Esophagus muscularis mucosa (tissue), 4 donors: ENCODE measurements at regions not wholly inside any gene's neighbourhood (a gene's known extent, or its start where the extent isn't known, plus 50 kb on each side); places are given as distances from the start of the nearest gene placed in this dataset.
A peak's percentile ranks its signal among the peaks of the same experiment; 100 is the strongest.

Experiments
- DNase-seq: peaks from one replicate; pipeline ENCODE4 v3.0.0-alpha.2; 2017; ENCODE audit errors: extremely low spot score
- H3K27ac ChIP-seq, 4 donors: fragments of 200-600 bp; sonication (generic); replicated peaks in 1 of 4; 1 replicate in 3 of 4; 2 replicates in 1 of 4; pipeline ENCODE4 v1.5.1; 2016 to 2019; ENCODE audit warnings: mild to moderate bottlenecking in 1 of 4
- H3K27me3 ChIP-seq, 4 donors: fragments of 200-600 bp; sonication (generic); one replicate each; pipeline versions ENCODE4 v1.5.1 to v1.6.0; 2016 to 2019
- H3K36me3 ChIP-seq, 4 donors: fragments of 200-600 bp; sonication (generic); one replicate each; pipeline ENCODE4 v1.5.1; 2016 to 2019
- H3K4me1 ChIP-seq, 4 donors: fragments of 200-600 bp; sonication (generic); one replicate each; pipeline ENCODE4 v1.5.1; 2016 to 2019
- H3K4me3 ChIP-seq, 4 donors: fragments of 200-600 bp; sonication (generic); 1 replicate in 2 of 4; 2 replicates in 2 of 4; pipeline ENCODE4 v1.5.1; 2016 to 2019; ENCODE audit warnings: mild to moderate bottlenecking in 4 of 4, moderate library complexity in 1 of 4
- H3K9me3 ChIP-seq, 4 donors: fragments of 200-600 bp; sonication (generic); 1 replicate in 3 of 4; 2 replicates in 1 of 4; pipeline ENCODE4 v1.5.1; 2016 to 2019
- CTCF ChIP-seq, 3 experiments: fragments of 200-600 bp in 2 of 3; fragments of 450-650 bp in 1 of 3; sonication (generic) in 2 of 3; IDR thresholded peaks; one replicate each; pipeline ENCODE4 v1.5.1; 2017 to 2019; ENCODE audit warnings: antibody characterized with exemption in 3 of 3, mild to moderate bottlenecking in 2 of 3, moderate library complexity in 1 of 3
- EP300 ChIP-seq: sonication (generic); formaldehyde crosslinking; IDR thresholded peaks from one replicate; pipeline ENCODE4 v1.6.1; 2017; ENCODE audit warnings: antibody characterized with exemption
- POLR2A ChIP-seq: fragments of 450-650 bp; IDR thresholded peaks from one replicate; pipeline ENCODE4 v1.6.1; 2017; ENCODE audit warnings: antibody characterized with exemption, moderate library complexity, mild to moderate bottlenecking, low read depth
- POLR2AphosphoS5 ChIP-seq, 2 donors: sonication (generic); formaldehyde crosslinking; IDR thresholded peaks; one replicate each; pipeline ENCODE4 v1.6.1; 2017; ENCODE audit warnings: antibody characterized with exemption in 2 of 2
- WGBS: methylation state at CpG from one replicate; pipeline ENCODE4 v1.1.5; 2018; 5-methylcytosine and 5-hydroxymethylcytosine counted together
- intact Hi-C: fragments of 100-400 bp; cut with DNase I; formaldehyde crosslinking; loops from one replicate; pipeline ENCODE4 v1.15.1; 2023

DNA sequence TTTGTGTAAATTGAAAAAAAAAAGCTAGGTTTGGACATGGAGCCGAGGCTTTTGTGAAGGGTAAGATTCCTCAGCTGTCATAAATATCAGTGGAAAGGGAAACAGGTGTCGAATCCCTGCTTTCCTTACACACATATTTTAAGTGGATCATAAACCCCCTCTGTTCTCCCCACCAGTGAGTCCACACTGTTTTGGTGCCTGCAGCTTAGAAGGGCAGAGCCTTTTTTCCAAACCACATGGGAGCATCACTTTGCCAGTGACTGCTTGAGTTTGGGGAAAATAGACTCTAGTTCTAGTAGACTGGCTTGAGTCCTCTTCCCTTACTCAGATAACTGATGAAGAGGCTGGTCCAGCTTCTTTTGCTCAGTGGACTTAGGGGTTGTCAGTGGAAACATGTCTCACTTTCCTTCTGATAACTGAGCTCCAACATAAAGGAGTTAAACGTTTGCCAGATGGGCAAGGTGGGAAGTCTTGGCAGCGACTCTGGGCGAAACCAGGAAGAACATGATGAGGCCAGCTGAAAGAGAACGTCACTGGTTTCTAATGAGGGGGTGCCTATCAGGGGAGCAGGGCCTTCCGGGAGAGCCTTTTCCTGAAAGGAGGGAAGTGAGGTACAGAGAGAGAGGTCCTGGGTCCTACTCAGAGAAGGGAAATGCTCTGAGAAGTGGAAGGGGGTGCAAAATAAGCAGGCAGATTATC is 168.1 kb upstream of the PARP11 start:
- Histone ChIP-seq H3K9me3 (no peaks in the 10 kb centered on the region), H3K36me3 (no peaks in the 10 kb centered on the region), H3K27me3 (peaks cover 0 to 5% (median 0%) of the 10 kb centered on the region in 4 donors), H3K27ac (no peak overlapping the region), H3K4me3 (no peak overlapping the region), H3K4me1 (no peaks in the 10 kb centered on the region)
- no peak for DNase-seq
- intact Hi-C loops, result no loop called here
- TF ChIP-seq POLR2AphosphoS5 (IDR thresholded peaks at IDR 0.05) (no peak), CTCF (IDR thresholded peaks at IDR 0.05) (no peak), POLR2A (no peak)
- 55% methylated on average over 7 of the region's 7 CpGs for WGBS

DNA sequence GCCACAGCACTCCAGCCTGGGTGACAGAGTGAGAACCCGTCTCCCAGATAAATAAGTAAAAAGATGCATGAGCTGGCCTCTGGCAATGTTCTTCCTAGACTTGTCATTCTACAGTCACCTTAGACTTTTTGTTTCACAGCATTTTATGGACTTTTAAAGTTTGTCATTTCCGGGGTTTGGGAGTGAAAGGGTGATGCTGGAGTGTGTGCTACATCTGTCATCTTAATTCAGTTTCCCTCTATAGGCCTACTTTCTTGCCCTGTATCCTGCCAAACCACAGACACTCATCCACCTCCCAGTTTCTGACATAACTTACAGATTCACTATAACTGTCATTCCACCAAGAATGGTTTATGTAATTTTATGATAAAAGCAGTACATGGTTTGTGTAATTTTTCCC is 166.7 kb upstream of the PARP11 start:
- H3K9me3 ChIP-seq, result no peaks in the 10 kb centered on the region
- whole genome bisulfite sequencing, result 89% methylated on average over 2 of the region's 2 CpGs
- no peak for TF ChIP-seq POLR2AphosphoS5 (IDR thresholded peaks at IDR 0.05)
- no peak for TF ChIP-seq EP300
- TF ChIP-seq POLR2A, result no peak
- TF ChIP-seq CTCF (IDR thresholded peaks at IDR 0.05), result no peak
- intact Hi-C loops, result loop anchor here (2.0 kb wide), 2 partner anchors 43 to 153 kb away; no protein-coding TSS in a partner anchor
- H3K36me3 ChIP-seq, result no peaks in the 10 kb centered on the region
- H3K27ac ChIP-seq, result no peak overlapping the region
- no peak overlapping the region for H3K4me3 ChIP-seq
- DNase-seq, result no peak
- H3K27me3 ChIP-seq, result peaks cover 0 to 5% (median 0%) of the 10 kb centered on the region in 4 donors
- no peaks in the 10 kb centered on the region for H3K4me1 ChIP-seq

- no peak overlapping the region for H3K27ac ChIP-seq
- DNase-seq, result no peak
- 21% methylated on average over 4 of the region's 4 CpGs for WGBS
- H3K9me3 ChIP-seq, result no peaks in the 10 kb centered on the region
- H3K4me3 ChIP-seq, result no peak overlapping the region
- intact Hi-C loops, result loop anchor here (2.0 kb wide), 2 partner anchors 41 to 151 kb away; no protein-coding TSS in a partner anchor
- TF ChIP-seq CTCF (IDR thresholded peaks at IDR 0.05), result peak; percentile 69 to 79 (median 77)
- TF ChIP-seq EP300, result no peak
- peaks cover 0 to 5% (median 0%) of the 10 kb centered on the region in 4 donors for H3K27me3 ChIP-seq
- H3K36me3 ChIP-seq, result no peaks in the 10 kb centered on the region
- H3K4me1 ChIP-seq, result no peaks in the 10 kb centered on the region
Measured at GRCh38 chr12:4037747-4038312, 164.6 kb upstream of the PARP11 start.

DNA sequence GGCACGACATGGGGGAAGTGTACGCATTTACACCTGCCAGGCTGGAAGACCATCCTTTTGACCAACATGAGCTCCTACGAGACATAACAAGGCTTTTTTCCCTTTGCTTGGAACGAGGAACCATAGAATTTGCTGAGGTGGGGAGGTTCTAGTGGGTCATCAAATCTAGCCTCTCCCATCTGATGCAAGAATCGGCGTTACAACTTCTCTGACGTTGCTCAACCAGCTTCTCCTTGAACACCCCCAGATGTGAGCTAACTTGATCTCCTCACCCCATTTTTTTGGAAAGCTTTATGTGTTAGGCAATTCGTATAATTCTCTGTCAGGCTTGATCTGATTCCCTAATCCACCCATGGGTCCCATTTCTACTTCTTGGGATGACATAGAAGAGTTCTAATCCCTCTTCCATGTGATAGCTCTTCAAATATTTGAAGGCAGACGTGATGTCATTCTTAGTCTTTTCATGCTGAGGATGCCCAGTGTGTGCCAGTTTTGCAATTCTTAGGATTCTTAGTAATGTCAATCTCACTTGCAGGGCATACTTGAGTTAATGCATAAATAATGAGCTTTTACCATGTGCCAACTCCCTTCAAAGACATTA is 163.6 kb upstream of the PARP11 start:
- TF ChIP-seq POLR2AphosphoS5 (IDR thresholded peaks at IDR 0.05) (no peak), CTCF (IDR thresholded peaks at IDR 0.05) (no peak)
- Histone ChIP-seq H3K27ac (no peak overlapping the region), H3K36me3 (no peaks in the 10 kb centered on the region), H3K27me3 (peaks cover 0 to 5% (median 0%) of the 10 kb centered on the region in 4 donors), H3K4me3 (no peak overlapping the region), H3K9me3 (no peaks in the 10 kb centered on the region), H3K4me1 (peaks cover under 1 to 3% (median 2%) of the 10 kb centered on the region in 4 donors)
- WGBS, result 77% methylated on average over 9 of the region's 9 CpGs
- DNase-seq, result no peak
- intact Hi-C loops, result no loop called here
